Hematopoietic multipotent progenitor cell (in vitro differentiated cells): ENCODE measurements at regions not wholly inside any gene's neighbourhood (a gene's known extent, or its start where the extent isn't known, plus 50 kb on each side); places are given as distances from the start of the nearest gene placed in this dataset.

ENCODE experiments used
- DNase-seq, 3 donors: peaks; one replicate each; pipeline ENCODE4 v3.0.0-alpha.2; 2011 to 2015; ENCODE audit warnings: low read depth in 2 of 3, low spot score in 2 of 3

DNA sequence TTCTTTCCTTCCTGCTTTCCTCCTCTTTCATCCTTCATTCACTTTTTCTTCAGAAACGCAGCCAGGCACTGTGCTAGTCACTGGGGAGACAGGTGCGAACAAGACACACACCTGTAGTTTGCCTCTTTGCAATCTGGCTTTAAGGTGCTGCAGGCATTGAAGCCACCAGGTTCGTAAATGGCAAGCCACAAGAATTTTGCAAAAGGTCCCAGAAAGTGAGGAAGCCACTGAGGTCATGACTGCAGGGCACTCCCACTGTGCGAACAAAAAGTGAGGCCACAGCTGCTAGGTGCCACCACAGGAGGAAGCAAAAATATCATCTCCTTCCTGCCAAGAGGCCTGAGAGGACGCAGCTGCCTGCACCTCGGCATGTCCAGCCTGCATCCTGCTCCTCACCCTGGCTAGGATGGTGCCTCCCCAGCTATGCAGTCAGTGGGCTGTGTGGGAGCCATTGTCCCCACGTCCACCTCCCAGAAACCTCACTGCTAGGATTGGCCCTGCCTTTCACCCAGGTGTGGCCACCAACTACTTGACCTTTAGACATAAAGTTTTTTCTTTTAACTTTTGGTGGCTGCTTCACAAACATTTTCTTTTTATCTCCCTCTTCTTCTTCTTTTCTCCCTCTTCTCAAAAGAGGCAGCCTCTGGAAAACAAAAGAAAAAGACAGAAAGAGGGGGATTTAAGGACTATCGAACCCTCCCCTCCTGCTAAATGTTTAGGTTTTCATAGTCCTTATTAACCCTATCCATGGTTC, 230.8 kb downstream of the BCAS1 start:
- peak; percentile 42 to 95 (median 64) for DNase-seq

DNA sequence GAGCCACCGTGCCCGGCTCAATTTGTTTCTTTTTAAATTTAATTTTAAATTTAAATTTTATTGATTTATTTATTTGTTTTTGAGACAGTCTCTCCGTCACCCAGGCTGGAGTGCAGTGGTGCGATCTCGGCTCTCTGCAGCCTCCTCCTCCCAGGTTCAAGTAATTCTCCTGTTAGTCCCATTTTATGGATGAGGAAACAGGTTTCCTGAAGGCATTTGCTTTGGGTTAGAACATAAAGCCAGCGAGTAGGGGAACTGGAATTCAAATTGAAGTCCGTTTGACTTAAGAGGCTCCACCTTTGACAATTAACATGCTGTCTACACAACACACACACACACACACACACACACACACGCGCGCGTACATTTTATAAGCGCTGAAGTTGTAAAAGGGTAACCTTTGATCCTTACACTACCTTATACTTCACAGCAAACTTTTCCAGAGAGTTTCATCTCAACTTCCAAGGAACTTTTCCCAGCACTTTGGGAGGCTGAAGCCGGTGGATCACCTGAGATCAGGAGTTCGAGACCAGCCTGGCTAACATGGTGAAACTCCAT, 232.0 kb downstream of the BCAS1 start:
- DNase-seq, result no peak

DNA sequence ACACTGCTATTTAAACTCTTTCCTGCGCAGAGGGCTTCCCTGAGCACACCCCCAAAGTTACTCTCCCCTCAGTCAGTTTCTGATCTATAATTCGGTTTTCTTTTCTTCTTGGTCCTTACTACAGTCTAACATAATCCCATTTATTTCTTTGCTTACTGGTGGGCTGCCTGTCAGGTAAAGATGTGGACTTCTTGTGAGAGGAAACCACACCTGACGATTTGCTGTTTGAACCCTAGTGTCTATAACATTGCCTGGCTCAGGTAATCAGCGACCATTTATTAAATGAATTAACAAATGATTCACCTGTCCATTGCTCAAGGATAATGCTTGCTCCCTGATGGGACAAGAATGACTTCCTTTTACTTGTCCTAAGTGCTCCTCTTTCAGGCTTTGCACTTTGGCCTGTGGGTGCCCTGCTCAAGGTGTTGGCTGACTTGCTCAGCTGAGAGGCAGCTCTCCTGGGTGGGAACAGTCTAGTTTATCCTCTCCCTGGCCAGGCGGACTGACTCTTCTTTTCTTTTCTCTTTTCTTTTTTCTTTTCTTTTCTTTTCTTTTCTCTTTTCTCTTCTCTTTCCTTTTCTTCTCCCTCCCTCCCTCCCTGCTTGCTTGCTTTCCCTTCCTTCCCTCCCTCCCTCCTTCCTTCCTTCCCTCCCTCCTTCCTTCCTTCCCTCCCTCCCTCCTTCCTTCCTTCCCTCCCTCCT, 233.1 kb downstream of the BCAS1 start:
- no peak for DNase-seq

DNA sequence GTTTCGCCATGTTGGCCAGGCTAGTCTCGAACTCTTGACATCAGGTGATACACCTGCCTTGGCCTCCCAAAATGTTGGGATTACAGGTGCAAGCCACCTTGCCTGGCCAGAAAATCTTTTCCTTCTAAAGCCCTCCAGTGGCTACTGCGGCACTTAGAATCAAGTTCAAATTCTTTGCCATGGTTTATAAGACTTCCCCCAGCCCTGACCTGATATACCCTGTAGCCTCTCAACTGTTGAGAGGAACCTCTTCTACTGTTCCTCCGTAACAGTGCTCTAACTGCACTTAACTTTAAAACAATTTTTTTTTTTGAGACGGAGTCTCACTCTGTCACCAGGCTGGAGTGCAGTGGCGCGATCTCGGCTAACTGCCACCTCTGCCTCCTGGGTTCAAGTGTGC, 235.6 kb downstream of the BCAS1 start:
- DNase-seq, result no peak

DNA sequence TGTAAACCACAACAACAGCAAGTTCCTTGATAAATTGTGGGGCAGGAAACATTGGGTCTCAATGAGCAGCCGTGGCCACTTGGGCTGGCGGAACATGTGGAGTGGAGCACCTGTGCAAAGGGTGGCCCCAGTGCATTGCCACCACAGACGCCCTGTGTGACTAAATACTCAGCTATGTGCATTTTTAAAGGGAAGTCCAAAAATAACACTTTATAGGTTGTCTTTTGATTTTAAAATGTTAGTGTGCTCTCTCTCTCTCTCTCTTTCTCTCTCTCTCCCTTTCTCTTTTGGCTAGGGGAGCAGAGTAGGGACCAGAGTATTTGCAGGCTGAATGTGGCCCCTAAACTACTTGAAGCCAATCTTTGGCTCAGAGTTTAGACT, 236.3 kb downstream of the BCAS1 start:
- peak in 1 of 3 donors; percentile 48 for DNase-seq

DNA sequence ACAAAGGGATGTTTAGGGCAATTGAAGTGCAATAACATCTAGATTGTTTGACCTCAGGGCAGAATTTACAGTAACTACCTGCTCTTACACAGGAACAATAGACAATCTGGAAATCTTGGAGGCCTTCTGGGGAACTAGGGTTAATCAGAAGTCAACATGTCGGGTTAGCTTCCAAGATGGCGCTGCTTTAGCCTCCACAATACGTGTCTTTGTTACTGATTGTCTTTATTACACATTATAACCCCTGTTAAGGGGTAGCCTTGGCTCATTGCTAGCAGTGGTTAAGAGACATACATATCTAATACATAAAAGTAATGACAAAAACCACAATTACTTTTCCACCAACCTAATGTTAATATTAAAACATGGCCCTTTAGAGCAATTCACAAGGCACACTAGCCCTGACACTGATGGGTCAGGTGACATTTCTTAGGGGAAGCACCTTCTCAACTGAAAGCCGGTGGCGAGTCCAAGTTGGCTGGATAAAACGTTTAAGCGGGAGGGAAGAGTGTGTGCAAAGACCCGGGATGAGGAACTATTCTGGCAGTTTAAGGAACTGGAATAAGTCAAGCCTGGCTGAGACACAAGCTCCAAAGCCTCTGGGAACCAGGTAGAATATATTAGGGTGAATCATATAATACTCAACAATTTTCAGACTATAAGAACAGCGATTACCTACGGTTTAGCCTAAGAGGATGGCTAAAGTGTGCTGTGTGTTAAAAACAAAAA, 236.9 kb downstream of the BCAS1 start:
- peak in 1 of 3 donors; percentile 20 for DNase-seq

DNA sequence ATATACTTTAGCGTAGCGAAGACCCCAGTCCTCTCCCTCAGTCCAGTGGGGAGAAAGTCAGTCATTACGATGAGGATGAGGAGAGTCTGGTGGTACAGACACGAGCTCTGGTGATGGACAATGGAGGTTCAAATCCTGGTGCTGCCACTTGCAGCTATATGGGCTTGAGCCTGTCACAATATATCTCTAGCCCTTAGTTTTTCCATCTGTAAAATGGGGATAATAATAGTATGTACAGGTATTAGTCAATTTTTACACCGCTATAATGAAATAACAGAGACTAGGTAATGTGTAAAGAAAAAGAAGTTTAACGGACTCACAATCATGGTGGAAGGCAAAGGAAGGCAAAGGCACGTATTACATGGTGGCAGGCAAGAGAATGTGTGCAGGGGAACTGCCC, 237.9 kb downstream of the BCAS1 start:
- DNase-seq, result no peak

DNA sequence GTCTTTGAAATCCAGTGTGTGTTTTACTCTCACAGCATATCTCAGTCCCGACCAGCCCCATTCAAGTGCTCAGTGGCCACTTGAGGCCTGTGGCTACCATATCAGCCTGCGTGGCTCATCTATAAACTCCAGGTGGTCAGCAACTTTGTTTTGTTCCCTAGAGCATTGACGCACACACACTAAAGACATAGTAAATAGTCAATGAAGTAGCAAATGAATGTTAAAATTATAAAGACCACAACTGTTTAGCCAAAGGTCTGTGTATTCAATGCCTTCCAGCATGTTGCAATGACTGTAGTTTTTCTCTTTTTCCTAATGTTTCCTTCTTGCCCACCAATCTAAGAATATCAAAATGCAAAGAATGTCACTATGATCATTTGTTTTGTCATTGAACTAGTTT, 238.2 kb upstream of the ZNF217 start:
- DNase-seq, result no peak

DNA sequence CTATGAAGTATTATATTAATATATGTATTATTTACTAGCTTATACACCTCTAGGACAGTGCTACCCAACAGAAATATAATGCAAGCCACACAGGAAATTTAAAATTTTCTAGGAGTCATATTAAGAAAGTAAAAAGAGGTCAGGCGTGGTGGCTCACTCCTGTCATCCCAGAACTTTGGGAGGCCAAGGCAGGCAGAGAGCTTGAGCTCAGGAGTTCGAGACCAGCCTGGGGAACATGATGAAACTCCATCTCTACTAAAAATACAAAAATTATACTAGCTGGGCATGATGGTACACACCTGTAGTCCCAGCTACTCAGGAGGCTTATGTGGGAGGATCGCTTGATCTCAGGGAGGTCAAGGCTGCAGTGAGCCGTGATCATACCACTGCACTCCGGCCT, 237.6 kb upstream of the ZNF217 start:
- no peak for DNase-seq

DNA sequence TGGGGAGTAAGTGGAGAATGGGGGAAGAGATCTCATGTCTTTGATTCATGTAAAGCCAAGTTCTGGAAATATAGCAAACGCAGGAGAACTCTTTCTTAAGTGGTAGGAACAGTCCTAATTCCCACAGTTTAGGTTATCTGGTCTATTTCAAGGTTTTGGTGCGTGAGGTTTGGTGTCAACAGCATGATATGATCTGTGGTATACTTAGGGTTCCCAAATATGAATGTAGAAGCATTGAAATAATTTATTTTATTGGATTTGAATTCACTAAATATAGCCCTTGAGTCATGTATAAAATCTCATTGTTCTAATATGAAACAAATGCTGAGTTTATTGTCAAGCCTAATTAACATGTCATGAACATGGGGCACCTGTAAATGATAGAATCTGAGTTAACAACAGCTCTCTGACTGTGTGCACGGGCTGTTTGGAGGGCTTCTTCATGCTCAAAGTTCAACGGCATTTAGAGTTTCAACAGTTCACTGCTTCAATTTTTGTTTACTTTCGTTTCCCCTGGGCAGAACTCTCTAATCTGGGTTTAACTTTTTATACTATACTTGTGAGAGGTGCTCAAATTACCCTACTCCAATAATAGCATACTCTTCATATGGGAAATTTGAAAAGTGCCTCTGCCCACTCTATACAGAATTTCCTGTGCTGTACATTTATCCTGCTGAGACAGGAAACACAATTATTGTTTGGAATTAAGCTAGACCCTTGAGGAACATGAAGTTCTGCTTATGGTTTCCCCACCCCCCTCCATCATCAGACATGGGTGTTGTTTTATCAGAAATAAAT, 236.3 kb upstream of the ZNF217 start:
- DNase-seq, result peak in 1 of 3 donors; percentile 48

DNA sequence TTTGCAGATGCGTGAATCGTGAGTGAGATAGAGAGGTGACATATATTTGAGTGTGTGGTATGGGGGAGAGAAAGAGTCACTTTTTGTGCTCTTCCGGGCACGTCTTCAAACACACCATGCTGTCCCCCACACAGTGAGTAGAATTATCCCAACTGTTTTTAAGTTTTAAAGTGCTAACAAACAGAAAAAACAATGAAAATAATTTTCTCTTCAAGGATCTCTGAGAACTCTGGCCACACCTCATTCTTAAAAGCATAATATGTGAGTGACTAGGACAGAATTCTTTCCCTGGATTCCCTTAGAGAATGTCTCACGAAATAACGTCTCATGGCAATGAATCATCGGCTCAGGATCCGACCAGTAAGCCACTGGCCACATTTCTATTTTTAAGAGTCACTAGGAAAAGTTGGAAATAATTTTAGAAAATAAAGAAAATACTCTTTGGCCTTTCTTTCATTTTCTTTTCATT, 235.7 kb upstream of the ZNF217 start:
- peak in 1 of 3 donors; percentile 19 for DNase-seq

DNA sequence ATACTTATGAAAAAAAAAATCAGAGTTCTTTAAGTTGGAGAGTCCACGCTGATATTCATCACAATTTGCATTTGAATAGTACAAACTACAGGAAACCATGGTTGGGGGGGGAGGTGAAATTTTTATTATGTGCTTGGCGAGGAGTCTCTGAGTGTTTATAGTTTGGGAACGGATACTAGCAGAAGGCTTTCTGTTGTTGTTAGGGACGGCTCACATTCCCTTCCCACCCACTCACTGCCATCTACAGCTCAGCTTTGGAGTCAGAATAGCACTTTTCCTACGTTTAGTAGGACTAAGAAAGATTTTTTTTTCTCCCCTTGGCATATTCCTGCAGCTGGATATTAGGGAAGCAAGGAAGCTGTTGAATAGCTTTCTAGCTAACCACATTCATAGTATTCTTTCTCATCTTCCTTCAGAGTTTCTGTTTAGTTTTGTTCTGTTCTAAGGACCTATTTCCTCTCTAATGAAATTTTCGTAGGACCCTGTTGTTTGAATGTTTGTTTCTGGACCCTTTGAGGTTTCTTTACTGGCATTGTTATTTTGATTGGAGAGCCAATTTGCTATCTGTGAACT, 235.1 kb upstream of the ZNF217 start:
- DNase-seq, result peak in 1 of 3 donors; percentile 14

DNA sequence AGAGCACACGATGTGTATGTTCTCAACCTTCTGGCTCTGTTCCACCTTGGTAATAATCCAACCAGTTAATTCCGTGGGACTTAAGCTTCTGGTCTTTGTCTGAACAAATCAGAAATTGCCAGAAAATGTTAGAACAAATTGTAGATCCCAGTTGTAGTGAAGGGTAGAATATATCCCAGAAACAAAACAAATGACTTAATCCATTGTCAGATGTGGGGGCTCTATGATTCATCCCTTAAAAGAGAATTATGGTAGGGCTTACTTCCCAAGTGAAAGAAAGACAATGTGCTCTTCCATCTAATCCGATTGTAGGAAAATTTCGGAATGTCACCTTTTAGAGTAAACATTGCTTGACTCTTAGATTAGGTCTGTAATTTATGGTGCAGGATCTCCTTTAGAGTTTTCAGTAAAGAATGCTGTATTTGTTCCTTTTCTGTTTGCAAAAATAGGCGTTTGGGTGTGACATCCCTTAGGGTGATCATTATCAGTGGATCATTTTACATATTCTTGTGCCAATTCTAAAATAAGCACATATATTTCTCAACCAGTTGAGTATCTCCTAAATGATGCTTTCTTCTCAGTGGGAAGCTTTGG, 234.5 kb upstream of the ZNF217 start:
- DNase-seq, result no peak

DNA sequence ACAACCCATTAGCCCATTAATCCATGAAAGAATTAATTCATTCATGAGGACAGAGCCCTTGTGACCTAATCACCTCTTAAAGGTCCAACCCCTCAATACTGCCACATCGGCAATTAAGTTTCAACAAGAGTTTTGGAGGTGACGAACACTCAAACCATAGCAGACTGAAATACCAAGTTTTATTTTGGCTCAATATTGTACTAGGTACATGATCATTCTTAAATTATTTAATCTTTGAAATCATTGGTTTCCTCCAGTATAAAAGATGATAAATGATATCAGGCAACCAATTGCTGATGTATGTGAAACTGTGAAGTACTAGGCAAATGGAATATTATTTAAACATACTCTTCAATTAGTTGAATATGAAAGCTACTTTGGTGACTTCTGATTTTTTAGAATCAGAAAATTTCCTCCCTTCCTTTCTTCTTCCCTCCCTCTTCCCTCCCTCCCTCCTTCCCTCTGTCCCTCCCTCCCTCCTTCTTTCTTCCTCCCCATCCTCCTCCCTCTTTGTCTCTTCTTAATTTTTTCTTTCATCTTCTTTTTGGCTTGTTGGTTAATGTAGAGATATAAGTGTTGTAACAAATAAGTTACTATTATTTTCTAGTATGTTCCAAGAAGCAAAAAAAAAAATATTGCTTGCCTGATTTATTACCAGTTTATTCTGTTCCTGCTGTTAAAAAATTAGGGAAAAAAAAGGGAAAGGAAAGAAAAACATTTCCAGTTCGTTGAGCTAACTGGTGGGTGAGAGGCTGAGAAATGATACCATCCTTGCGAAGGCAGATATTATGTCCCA, 233.9 kb upstream of the ZNF217 start:
- no peak for DNase-seq

DNA sequence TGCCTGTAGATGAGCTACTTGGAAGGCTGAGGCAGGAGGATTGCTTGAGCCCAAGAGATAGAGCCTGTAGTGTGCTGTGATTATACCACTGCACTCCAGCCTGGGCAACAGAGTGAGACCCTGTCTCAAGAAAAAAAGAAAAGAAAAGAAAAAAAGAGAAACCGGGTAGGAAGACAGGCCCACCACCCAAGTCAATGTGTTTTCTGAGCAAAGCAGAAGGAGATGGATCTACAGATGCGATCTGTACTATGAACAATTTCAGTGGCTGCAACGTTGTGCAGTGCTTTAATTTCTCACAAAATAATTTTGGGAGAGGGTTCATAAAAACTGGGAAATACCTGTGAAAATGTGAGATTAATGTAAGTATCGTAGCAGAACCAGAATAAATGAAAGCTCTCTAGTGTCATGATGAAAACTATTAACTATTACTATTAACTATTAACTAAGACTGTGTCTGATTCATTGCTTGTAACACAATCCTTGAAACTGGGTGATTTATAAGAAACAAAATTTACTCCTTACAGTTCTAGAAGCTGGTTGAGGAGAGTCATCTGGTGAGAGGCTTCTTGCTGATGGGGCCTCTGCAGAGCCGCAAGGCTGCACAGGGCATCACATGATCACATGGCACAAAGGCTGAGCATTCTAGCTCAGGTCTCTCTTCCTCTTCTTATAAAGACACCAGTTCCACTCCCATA, 233.1 kb upstream of the ZNF217 start:
- DNase-seq, result no peak

DNA sequence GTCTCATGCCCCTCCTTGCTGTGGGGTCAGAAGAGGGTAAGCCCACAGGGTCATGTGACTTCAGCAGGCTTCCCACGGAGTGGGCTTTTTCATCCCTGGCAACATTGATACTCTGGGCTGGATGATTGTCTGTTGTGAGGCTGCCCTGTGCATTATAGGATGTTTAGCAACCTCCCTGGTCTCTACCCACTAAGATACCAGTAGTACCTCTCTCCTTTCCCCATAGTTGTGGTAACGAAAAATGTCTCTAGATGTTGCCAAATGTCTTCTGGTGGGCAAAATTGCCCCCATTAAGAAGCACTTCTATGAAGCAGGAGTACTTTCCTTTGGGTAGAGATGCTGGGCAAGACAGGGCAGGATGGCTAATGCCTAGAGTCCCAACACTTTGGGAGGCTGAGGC, 232.5 kb upstream of the ZNF217 start:
- no peak for DNase-seq

DNA sequence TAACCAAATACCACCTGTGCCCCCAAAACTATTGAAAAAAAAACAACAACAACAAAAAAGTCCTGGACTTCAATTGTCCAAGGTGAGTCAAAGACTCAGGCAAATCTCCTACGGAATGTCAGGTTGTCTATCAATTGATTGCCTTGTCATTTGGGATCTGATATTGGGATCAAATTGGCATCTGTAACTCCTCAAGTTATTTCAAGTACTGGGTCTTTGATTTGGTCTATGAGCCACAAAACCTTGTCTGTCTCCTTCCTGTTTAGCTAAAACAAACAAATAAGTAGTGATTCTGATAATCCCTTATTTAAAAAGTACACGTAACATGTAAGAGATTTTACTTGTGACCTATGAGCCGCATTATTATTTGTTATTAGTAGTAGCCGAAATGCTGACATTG, 231.6 kb upstream of the ZNF217 start:
- no peak for DNase-seq

DNA sequence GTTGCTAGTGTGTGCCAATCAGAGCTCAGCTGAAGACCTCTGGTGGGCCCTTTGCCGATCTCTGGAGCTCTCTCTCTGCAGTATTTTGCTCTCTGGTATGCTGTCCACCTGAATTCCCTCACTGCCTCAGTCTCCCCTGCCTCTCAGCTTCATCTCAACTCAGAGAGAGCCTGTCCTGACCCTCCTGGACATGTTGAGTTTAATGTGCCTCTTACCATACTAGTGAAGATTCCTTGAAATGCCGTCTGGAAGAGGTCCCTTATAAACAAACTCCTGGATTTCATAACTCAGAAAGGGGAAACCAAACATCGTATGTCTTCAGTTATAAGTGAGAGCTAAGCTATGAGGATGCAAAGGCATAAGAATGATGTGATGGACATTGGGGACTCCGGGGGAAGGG, 231.1 kb upstream of the ZNF217 start:
- no peak for DNase-seq
